ENCODE measurements at regions not wholly inside any gene's neighbourhood (a gene's known extent, or its start where the extent isn't known, plus 50 kb on each side); places are given as distances from the start of the nearest gene placed in this dataset.
"Not testable (repeated sequence)": the region's sequence is repeated elsewhere in the genome, so short reads cannot be mapped to it uniquely, and the experiment has no call there.

DNA sequence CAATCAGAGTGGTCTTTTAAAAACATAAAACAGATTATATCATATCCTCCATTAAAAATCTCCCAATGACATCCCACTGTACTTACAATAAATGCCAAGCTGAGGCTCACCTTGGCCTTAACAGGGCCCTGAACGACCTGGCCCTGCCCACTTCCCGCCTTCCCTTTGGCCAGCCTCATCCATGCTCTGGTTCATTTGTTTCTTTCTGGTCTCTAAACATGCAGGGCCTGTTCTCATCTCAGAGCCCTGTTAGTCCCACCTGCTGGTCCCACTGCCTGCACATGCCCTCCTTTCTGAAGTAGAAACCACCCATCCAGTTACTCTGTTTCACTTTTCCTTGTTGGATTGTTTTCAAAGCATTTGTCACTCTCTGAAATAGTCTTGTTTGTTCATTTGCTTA lies 227.4 kb downstream of the INSC start:
- no peaks in the 10 kb centered on the region for H3K4me1 ChIP-seq (ENCODE audit: control insufficient read depth, insufficient read depth, low read length)
- H3K9ac ChIP-seq (ENCODE audit: low read depth, low read length), result no peak overlapping the region
- no peak overlapping the region for H3K4me3 ChIP-seq (ENCODE audit: low read depth, low read length)
- H3K9me3 ChIP-seq (ENCODE audit: control insufficient read depth, insufficient read depth, low read length), result peaks cover 4% of the 10 kb centered on the region
- no peaks in the 10 kb centered on the region for H3K27me3 ChIP-seq (ENCODE audit: control insufficient read depth, insufficient read depth, low read length)
- no peaks in the 10 kb centered on the region for H3K36me3 ChIP-seq (ENCODE audit: control insufficient read depth, insufficient read depth, low read length)

DNA sequence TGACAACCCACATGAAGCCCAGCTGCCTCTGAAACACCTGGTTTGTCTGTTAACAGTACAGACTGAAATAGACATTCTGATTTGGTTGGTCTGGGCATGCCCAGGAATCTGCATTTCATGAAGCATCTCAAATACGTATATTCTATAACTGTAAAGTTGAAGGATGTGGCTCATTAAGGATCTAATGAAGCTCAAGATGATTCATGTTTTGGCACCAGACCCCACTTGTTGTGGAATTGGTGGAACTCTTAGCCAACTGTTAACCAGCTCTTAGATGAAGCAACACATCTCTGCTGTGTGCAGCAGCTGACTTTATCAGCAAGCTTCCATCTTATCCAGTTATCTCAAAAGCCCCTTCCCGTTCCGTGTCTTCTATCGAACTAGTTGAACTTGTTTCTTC lies 232.2 kb downstream of the INSC start:
- Histone ChIP-seq H3K9me3 (ENCODE audit: control insufficient read depth, insufficient read depth, low read length) (no peaks in the 10 kb centered on the region), H3K36me3 (ENCODE audit: control insufficient read depth, insufficient read depth, low read length) (no peaks in the 10 kb centered on the region), H3K4me3 (ENCODE audit: low read depth, low read length) (no peak overlapping the region), H3K4me1 (ENCODE audit: control insufficient read depth, insufficient read depth, low read length) (no peaks in the 10 kb centered on the region), H3K27me3 (ENCODE audit: control insufficient read depth, insufficient read depth, low read length) (no peaks in the 10 kb centered on the region), H3K9ac (ENCODE audit: low read depth, low read length) (no peak overlapping the region)

DNA sequence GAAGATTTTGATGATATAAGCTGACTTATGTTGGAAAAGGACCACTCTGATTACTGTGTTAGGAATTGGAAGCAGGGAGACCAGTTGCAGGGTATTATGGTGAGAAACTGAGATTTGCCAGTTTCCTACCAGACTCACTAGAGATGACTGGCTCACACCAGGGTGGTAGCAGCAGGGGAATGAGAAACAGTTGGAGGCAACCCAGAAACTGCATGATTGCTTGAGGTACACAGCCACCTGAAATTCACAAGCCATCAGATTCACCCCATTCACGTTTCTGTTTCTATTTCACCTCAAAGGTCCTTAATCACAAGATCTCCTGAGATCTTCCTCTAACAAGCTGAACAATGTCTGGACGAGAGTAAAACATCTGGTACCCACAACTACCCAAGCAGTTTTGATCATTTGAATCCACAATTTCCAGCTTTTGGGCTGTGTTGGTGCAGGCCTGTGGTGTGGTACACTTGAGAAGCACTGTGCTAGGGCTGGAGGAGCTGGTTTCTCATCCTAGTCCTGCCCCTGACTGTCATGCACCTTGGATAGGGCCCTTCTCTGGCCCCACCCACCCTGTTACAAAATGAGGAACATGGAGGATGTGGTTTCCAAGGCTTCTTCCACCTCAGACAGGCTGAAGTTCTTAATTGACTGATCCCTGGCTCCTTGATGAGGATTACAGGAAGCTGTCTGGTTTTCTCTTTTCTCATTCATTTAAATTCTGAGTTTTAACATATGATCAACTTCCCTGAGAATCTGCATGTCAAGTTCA lies 233.4 kb downstream of the INSC start:
- H3K9me3 ChIP-seq (ENCODE audit: control insufficient read depth, insufficient read depth, low read length), result no peaks in the 10 kb centered on the region
- no peak overlapping the region for H3K9ac ChIP-seq (ENCODE audit: low read depth, low read length)
- no peak overlapping the region for H3K4me3 ChIP-seq (ENCODE audit: low read depth, low read length)
- H3K36me3 ChIP-seq (ENCODE audit: control insufficient read depth, insufficient read depth, low read length), result no peaks in the 10 kb centered on the region
- no peaks in the 10 kb centered on the region for H3K4me1 ChIP-seq (ENCODE audit: control insufficient read depth, insufficient read depth, low read length)
- H3K27me3 ChIP-seq (ENCODE audit: control insufficient read depth, insufficient read depth, low read length), result no peaks in the 10 kb centered on the region

DNA sequence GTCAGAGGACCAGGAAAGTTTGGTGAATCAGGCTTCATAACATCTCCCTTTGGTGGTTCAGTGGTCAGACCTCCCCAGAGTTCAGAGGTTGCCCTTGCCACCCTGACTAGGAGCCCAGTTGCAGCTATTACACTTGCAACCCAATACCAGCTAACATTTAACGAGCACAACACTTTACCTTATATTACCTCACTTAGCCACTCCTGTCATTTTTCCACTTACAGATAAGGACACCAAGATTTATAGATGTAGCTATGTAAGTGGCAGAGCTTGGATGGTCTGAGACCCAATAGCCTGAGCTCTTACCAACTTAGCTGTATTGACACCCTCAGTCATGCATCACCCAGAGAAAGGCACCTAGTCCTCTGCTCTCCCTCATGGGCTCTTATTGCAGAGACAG lies 234.7 kb downstream of the INSC start:
- Histone ChIP-seq H3K4me1 (ENCODE audit: control insufficient read depth, insufficient read depth, low read length) (no peaks in the 10 kb centered on the region), H3K27me3 (ENCODE audit: control insufficient read depth, insufficient read depth, low read length) (no peaks in the 10 kb centered on the region), H3K4me3 (ENCODE audit: low read depth, low read length) (no peak overlapping the region), H3K36me3 (ENCODE audit: control insufficient read depth, insufficient read depth, low read length) (no peaks in the 10 kb centered on the region), H3K9me3 (ENCODE audit: control insufficient read depth, insufficient read depth, low read length) (no peaks in the 10 kb centered on the region), H3K9ac (ENCODE audit: low read depth, low read length) (no peak overlapping the region)

DNA sequence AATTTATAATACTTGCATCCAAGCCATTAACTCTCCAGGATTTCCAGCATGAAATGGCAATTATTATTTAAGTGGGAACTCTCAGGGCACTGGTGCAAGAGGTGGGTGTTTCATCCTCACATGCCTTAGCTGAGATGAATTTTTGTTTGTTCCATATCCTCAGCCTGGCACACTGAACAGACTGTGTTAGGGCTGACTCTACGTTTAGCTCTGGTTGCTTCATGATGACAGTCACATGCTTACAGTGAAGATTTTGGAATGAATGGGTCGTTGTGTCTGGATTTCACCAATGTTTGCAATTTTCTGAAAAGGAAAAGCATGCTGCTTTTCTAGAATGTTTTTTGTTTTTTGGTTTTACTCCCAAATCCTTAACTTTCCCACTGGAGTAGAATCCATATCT lies 246.6 kb downstream of the INSC start:
- no peaks in the 10 kb centered on the region for H3K27me3 ChIP-seq (ENCODE audit: control insufficient read depth, insufficient read depth, low read length)
- H3K9ac ChIP-seq (ENCODE audit: low read depth, low read length), result no peak overlapping the region
- H3K4me3 ChIP-seq (ENCODE audit: low read depth, low read length), result no peak overlapping the region
- no peaks in the 10 kb centered on the region for H3K9me3 ChIP-seq (ENCODE audit: control insufficient read depth, insufficient read depth, low read length)
- H3K4me1 ChIP-seq (ENCODE audit: control insufficient read depth, insufficient read depth, low read length), result no peaks in the 10 kb centered on the region
- no peaks in the 10 kb centered on the region for H3K36me3 ChIP-seq (ENCODE audit: control insufficient read depth, insufficient read depth, low read length)

DNA sequence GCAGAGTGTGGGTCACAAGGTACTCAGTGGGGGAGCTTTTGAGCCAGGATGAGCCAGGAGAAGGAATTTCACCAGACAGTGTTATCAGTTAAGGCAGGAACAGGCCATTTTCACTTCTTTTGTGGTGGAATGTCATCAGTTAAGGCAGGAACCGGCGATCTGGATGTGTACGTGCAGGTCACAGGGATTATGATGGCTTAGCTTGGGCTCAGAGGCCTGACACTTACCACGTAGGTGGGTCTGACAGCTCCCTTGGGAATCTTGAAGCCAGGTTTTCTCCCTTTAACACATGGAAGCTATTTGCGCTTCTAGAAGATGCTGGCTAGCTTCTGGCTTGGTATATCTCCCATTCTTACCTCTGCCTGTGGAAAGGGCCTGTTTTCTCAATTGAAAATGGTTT lies 250.6 kb downstream of the INSC start:
- not testable (repeated sequence) for H3K4me1 ChIP-seq (ENCODE audit: control insufficient read depth, insufficient read depth, low read length); H3K9ac ChIP-seq (ENCODE audit: low read depth, low read length); H3K36me3 ChIP-seq (ENCODE audit: control insufficient read depth, insufficient read depth, low read length); H3K4me3 ChIP-seq (ENCODE audit: low read depth, low read length); H3K27me3 ChIP-seq (ENCODE audit: control insufficient read depth, insufficient read depth, low read length); H3K9me3 ChIP-seq (ENCODE audit: control insufficient read depth, insufficient read depth, low read length)

DNA sequence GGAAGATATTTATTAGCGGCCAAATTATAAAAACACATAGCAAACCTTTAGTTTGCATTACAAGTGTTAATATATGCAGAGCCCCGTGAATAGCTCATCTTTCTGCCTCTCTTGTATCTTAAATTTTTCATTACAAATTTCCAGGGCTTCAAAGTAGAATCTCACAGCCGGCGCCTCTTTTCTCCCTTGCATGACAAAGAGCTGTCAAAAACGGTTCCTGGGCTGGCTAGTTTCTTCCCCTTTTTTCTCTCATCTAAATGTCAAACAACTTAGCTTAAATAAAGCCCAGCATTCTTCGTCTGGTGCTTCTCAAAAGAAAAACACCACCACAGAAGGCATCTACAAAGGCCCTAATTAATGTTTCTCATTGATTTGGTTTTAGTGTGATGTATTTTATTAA lies 253.0 kb downstream of the INSC start:
- H3K9ac ChIP-seq (ENCODE audit: low read depth, low read length), result no peak overlapping the region
- H3K9me3 ChIP-seq (ENCODE audit: control insufficient read depth, insufficient read depth, low read length), result no peaks in the 10 kb centered on the region
- no peak overlapping the region for H3K4me3 ChIP-seq (ENCODE audit: low read depth, low read length)
- H3K4me1 ChIP-seq (ENCODE audit: control insufficient read depth, insufficient read depth, low read length), result peaks cover 8% of the 10 kb centered on the region
- H3K27me3 ChIP-seq (ENCODE audit: control insufficient read depth, insufficient read depth, low read length), result no peaks in the 10 kb centered on the region
- no peaks in the 10 kb centered on the region for H3K36me3 ChIP-seq (ENCODE audit: control insufficient read depth, insufficient read depth, low read length)

DNA sequence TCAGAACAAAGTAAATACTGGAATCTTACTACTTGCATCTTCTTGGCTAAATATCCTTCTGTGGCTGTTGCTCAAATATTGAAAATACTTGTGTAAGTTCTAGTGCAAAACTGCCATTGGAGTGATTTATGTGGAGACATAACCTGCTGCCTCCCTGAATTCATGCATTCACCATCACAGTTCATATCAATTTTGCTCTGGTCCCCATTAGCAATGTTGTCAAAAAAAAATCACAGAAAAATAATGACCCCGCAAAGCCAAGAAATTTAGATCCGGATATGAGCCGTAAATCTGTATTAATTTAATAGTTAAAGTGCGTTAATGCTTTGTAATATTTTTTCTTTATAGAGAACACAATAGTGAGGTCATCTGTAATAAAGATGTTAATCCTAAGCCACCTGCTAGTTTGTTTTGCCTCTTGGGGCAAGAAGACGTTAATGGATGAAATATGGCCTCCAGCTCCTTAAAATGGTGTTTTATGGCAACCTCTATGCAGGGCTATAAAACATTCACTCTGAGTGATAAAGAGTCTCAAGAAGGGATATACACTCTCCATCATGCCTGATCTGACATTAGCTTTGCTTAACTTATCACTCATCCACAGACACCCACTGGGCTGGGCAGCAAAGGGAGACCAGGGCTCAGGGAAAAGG lies 255.9 kb downstream of the INSC start:
- Histone ChIP-seq H3K9me3 (ENCODE audit: control insufficient read depth, insufficient read depth, low read length) (no peaks in the 10 kb centered on the region), H3K4me1 (ENCODE audit: control insufficient read depth, insufficient read depth, low read length) (peaks cover 8% of the 10 kb centered on the region), H3K27me3 (ENCODE audit: control insufficient read depth, insufficient read depth, low read length) (no peaks in the 10 kb centered on the region), H3K9ac (ENCODE audit: low read depth, low read length) (no peak overlapping the region), H3K36me3 (ENCODE audit: control insufficient read depth, insufficient read depth, low read length) (no peaks in the 10 kb centered on the region), H3K4me3 (ENCODE audit: low read depth, low read length) (no peak overlapping the region)

DNA sequence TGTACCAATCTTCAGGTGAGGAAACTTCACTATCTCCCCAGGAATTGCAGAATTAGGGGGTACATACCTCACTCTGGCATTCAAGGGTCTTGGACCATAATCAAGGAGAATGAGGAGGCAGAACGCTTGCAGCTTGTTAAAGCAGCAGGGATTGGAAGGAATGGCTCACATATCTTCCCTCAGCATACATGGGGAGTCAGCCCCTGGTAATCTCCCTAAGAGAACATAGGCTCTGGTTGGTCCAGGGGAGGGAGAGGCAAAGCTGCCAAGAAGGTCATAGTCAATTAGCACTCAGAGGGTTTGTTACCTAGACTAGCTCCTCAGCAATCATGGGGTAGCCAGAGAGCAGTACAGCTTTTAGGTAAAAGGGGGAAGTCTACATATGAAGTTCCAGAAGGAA lies 256.8 kb downstream of the INSC start:
- Histone ChIP-seq H3K36me3 (ENCODE audit: control insufficient read depth, insufficient read depth, low read length) (no peaks in the 10 kb centered on the region), H3K9me3 (ENCODE audit: control insufficient read depth, insufficient read depth, low read length) (no peaks in the 10 kb centered on the region), H3K27me3 (ENCODE audit: control insufficient read depth, insufficient read depth, low read length) (no peaks in the 10 kb centered on the region), H3K4me1 (ENCODE audit: control insufficient read depth, insufficient read depth, low read length) (peaks cover 8% of the 10 kb centered on the region), H3K9ac (ENCODE audit: low read depth, low read length) (no peak overlapping the region), H3K4me3 (ENCODE audit: low read depth, low read length) (no peak overlapping the region)

DNA sequence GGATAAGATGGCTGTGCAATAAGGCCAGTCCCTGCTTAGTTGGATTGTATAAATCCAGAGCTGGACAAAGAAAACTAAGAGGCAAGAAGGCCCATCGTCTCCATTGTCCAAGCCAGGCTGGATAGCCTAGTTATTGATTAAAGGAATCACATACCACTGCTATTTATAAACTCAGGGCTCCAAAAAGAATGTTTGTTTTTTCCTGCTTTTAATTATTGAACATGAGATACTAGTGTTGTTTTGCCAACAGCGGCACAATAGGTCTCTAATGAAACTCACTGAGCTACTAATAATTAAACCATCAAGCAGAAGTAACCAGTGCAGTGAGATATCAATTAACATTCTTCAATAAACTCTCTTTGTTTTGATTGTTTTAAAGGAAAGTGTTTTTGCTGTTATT lies 259.7 kb downstream of the INSC start:
- H3K4me1 ChIP-seq (ENCODE audit: control insufficient read depth, insufficient read depth, low read length), result no peaks in the 10 kb centered on the region
- no peaks in the 10 kb centered on the region for H3K27me3 ChIP-seq (ENCODE audit: control insufficient read depth, insufficient read depth, low read length)
- no peaks in the 10 kb centered on the region for H3K36me3 ChIP-seq (ENCODE audit: control insufficient read depth, insufficient read depth, low read length)
- H3K9ac ChIP-seq (ENCODE audit: low read depth, low read length), result no peak overlapping the region
- peaks cover 7% of the 10 kb centered on the region for H3K9me3 ChIP-seq (ENCODE audit: control insufficient read depth, insufficient read depth, low read length)
- no peak overlapping the region for H3K4me3 ChIP-seq (ENCODE audit: low read depth, low read length)

DNA sequence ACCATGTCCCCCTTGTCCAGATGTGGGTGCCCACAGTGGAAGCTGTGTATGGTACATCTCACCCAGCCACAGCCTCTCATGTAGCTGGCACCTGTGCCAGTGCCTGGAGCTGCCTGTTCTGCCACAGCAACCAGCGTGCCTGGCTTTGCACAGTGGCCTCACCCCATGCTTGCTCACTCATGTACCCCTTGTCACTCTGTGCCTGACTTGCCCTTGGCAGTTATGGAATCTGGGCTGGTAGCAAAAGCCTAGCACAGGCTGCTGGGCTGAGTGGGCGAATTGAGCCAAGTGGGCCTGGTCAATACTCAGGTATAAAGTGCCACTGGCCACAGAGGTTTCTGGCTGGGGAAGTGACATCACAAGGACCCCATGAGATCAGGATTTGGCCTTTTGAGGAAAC lies 264.2 kb downstream of the INSC start:
- no peaks in the 10 kb centered on the region for H3K4me1 ChIP-seq (ENCODE audit: control insufficient read depth, insufficient read depth, low read length)
- H3K27me3 ChIP-seq (ENCODE audit: control insufficient read depth, insufficient read depth, low read length), result no peaks in the 10 kb centered on the region
- no peak overlapping the region for H3K9ac ChIP-seq (ENCODE audit: low read depth, low read length)
- H3K9me3 ChIP-seq (ENCODE audit: control insufficient read depth, insufficient read depth, low read length), result peaks cover 7% of the 10 kb centered on the region
- H3K4me3 ChIP-seq (ENCODE audit: low read depth, low read length), result no peak overlapping the region
- H3K36me3 ChIP-seq (ENCODE audit: control insufficient read depth, insufficient read depth, low read length), result no peaks in the 10 kb centered on the region

DNA sequence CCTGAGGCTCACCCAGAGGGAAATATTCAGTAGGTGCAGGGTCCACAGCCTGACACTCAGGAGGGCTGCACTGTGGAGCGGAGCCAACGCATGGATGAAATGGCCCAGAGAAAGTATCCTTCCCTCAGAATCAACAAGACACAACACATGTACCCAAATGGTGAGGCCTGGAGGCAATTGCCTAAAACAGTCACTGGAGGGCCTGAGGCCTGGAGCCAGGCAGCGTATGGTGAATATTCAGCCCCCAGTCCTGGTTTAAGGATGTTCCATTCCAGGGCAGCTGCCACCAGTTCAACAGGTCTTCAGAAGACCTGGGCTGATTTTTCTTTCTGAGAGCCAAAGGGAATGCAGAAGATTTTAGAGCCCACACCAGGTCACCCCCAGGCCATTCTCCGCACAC lies 264.8 kb downstream of the INSC start:
- H3K4me3 ChIP-seq (ENCODE audit: low read depth, low read length), result no peak overlapping the region
- no peak overlapping the region for H3K9ac ChIP-seq (ENCODE audit: low read depth, low read length)
- no peaks in the 10 kb centered on the region for H3K4me1 ChIP-seq (ENCODE audit: control insufficient read depth, insufficient read depth, low read length)
- no peaks in the 10 kb centered on the region for H3K27me3 ChIP-seq (ENCODE audit: control insufficient read depth, insufficient read depth, low read length)
- no peaks in the 10 kb centered on the region for H3K36me3 ChIP-seq (ENCODE audit: control insufficient read depth, insufficient read depth, low read length)
- peaks cover 7% of the 10 kb centered on the region for H3K9me3 ChIP-seq (ENCODE audit: control insufficient read depth, insufficient read depth, low read length)

Measured in iPS-15b (cell line).